ENCODE measurements at regions not wholly inside any gene's neighbourhood (a gene's known extent, or its start where the extent isn't known, plus 50 kb on each side); places are given as distances from the start of the nearest gene placed in this dataset.

DNA sequence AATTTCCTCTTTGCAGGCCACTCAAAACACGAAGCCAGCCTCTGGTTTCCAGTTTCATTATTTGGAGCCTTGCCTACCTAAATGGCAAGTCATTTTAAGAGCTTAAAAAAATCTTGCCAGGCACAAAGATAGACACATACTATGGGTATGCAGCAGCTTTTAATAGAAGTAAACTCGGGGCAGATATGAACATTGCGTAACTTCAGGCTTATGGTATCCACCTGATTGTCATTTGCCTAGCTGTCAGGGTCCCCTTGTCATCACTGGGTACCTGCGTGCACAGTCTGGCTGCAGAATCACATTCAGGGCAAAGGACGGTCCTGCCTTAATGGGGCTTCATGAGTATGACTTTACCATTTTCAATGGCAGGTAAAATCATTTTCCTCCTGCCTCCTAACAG lies 466.1 kb upstream of the NRP1 start (continued):
- TF ChIP-seq, protein P1, sequence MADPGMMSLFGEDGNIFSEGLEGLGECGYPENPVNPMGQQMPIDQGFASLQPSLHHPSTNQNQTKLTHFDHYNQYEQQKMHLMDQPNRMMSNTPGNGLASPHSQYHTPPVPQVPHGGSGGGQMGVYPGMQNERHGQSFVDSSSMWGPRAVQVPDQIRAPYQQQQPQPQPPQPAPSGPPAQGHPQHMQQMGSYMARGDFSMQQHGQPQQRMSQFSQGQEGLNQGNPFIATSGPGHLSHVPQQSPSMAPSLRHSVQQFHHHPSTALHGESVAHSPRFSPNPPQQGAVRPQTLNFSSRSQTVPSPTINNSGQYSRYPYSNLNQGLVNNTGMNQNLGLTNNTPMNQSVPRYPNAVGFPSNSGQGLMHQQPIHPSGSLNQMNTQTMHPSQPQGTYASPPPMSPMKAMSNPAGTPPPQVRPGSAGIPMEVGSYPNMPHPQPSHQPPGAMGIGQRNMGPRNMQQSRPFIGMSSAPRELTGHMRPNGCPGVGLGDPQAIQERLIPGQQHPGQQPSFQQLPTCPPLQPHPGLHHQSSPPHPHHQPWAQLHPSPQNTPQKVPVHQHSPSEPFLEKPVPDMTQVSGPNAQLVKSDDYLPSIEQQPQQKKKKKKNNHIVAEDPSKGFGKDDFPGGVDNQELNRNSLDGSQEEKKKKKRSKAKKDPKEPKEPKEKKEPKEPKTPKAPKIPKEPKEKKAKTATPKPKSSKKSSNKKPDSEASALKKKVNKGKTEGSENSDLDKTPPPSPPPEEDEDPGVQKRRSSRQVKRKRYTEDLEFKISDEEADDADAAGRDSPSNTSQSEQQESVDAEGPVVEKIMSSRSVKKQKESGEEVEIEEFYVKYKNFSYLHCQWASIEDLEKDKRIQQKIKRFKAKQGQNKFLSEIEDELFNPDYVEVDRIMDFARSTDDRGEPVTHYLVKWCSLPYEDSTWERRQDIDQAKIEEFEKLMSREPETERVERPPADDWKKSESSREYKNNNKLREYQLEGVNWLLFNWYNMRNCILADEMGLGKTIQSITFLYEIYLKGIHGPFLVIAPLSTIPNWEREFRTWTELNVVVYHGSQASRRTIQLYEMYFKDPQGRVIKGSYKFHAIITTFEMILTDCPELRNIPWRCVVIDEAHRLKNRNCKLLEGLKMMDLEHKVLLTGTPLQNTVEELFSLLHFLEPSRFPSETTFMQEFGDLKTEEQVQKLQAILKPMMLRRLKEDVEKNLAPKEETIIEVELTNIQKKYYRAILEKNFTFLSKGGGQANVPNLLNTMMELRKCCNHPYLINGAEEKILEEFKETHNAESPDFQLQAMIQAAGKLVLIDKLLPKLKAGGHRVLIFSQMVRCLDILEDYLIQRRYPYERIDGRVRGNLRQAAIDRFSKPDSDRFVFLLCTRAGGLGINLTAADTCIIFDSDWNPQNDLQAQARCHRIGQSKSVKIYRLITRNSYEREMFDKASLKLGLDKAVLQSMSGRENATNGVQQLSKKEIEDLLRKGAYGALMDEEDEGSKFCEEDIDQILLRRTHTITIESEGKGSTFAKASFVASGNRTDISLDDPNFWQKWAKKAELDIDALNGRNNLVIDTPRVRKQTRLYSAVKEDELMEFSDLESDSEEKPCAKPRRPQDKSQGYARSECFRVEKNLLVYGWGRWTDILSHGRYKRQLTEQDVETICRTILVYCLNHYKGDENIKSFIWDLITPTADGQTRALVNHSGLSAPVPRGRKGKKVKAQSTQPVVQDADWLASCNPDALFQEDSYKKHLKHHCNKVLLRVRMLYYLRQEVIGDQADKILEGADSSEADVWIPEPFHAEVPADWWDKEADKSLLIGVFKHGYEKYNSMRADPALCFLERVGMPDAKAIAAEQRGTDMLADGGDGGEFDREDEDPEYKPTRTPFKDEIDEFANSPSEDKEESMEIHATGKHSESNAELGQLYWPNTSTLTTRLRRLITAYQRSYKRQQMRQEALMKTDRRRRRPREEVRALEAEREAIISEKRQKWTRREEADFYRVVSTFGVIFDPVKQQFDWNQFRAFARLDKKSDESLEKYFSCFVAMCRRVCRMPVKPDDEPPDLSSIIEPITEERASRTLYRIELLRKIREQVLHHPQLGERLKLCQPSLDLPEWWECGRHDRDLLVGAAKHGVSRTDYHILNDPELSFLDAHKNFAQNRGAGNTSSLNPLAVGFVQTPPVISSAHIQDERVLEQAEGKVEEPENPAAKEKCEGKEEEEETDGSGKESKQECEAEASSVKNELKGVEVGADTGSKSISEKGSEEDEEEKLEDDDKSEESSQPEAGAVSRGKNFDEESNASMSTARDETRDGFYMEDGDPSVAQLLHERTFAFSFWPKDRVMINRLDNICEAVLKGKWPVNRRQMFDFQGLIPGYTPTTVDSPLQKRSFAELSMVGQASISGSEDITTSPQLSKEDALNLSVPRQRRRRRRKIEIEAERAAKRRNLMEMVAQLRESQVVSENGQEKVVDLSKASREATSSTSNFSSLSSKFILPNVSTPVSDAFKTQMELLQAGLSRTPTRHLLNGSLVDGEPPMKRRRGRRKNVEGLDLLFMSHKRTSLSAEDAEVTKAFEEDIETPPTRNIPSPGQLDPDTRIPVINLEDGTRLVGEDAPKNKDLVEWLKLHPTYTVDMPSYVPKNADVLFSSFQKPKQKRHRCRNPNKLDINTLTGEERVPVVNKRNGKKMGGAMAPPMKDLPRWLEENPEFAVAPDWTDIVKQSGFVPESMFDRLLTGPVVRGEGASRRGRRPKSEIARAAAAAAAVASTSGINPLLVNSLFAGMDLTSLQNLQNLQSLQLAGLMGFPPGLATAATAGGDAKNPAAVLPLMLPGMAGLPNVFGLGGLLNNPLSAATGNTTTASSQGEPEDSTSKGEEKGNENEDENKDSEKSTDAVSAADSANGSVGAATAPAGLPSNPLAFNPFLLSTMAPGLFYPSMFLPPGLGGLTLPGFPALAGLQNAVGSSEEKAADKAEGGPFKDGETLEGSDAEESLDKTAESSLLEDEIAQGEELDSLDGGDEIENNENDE (IDR thresholded peaks at IDR 0.05; ENCODE audit: insufficient replicate concordance, low read length), result no peak
- no peak for TF ChIP-seq MAFK (IDR thresholded peaks at IDR 0.05; ENCODE audit: low read depth, low read length)

All from H1 (cell line).